Neuronal stem cell (in vitro differentiated cells): ENCODE measurements at regions not wholly inside any gene's neighbourhood (a gene's known extent, or its start where the extent isn't known, plus 50 kb on each side); places are given as distances from the start of the nearest gene placed in this dataset.

Source experiments
- DNase-seq: peaks from one replicate; pipeline ENCODE4 v3.0.0-alpha.2; 2013; ENCODE audit warnings: low spot score
- H2AFZ ChIP-seq: one replicate; pipeline ENCODE4 v1.6.1; 2013; ENCODE audit warnings: mild to moderate bottlenecking, low read length, inconsistent platforms
- H2AK5ac ChIP-seq: 2 replicates; pipeline ENCODE4 v1.6.1; 2013; ENCODE audit warnings: low read depth, mild to moderate bottlenecking, inconsistent platforms, low read length, moderate library complexity, mixed read lengths
- H2BK120ac ChIP-seq: 2 replicates; pipeline ENCODE4 v1.6.1; 2013; ENCODE audit warnings: low read depth, mild to moderate bottlenecking, inconsistent platforms, low read length, moderate library complexity, mixed read lengths
- H2BK12ac ChIP-seq: one replicate; pipeline ENCODE4 v1.6.1; 2013; ENCODE audit warnings: low read length, inconsistent platforms
- H2BK15ac ChIP-seq: 2 replicates; pipeline ENCODE4 v1.6.1; 2013; ENCODE audit warnings: mild to moderate bottlenecking, low read length, inconsistent platforms, mixed read lengths
- H2BK5ac ChIP-seq: one replicate; pipeline ENCODE4 v1.6.1; 2013; ENCODE audit warnings: inconsistent platforms, mild to moderate bottlenecking, low read length, moderate library complexity
- H3K14ac ChIP-seq: one replicate; pipeline ENCODE4 v1.6.1; 2013; ENCODE audit warnings: low read length, inconsistent platforms
- H3K18ac ChIP-seq: 2 replicates; pipeline ENCODE4 v1.6.1; 2013; ENCODE audit warnings: low read length, inconsistent platforms
- H3K23ac ChIP-seq: 2 replicates; pipeline ENCODE4 v1.6.1; 2013; ENCODE audit warnings: low read depth, mild to moderate bottlenecking, mixed read lengths, low read length, inconsistent platforms; ENCODE audit not compliant: poor library complexity
- H3K27ac ChIP-seq: replicated peaks from 3 replicates; pipeline ENCODE4 v1.5.1; 2013; ENCODE audit warnings: low read length, inconsistent platforms
- H3K27me3 ChIP-seq, 3 experiments: 2 replicates each; pipeline ENCODE4 v1.6.1; 2013; ENCODE audit warnings: low read length in 3 of 3, mild to moderate bottlenecking in 2 of 3, inconsistent platforms in 1 of 3, low read depth in 1 of 3, mixed read lengths in 1 of 3, moderate library complexity in 1 of 3; ENCODE audit not compliant: control insufficient read depth in 3 of 3, insufficient read depth in 3 of 3
- H3K36me3 ChIP-seq, 2 donors: replicated peaks in 1 of 2; 2 replicates each; pipeline ENCODE4 v1.6.1; 2013; ENCODE audit warnings: low read length in 2 of 2; ENCODE audit not compliant: control insufficient read depth in 2 of 2, insufficient read depth in 2 of 2
- H3K4ac ChIP-seq: 2 replicates; pipeline ENCODE4 v1.6.1; 2013; ENCODE audit warnings: inconsistent platforms, mild to moderate bottlenecking, low read length, moderate library complexity
- H3K4me1 ChIP-seq, 2 donors: 1 replicate in 1 of 2; 2 replicates in 1 of 2; pipeline ENCODE4 v1.6.1; 2013; ENCODE audit warnings: low read length in 2 of 2, low read depth in 1 of 2; ENCODE audit not compliant: control insufficient read depth in 2 of 2, insufficient read depth in 1 of 2
- H3K4me2 ChIP-seq: one replicate; pipeline ENCODE4 v1.6.1; 2013; ENCODE audit warnings: mild to moderate bottlenecking, low read length, inconsistent platforms; ENCODE audit not compliant: insufficient read depth, poor library complexity, severe bottlenecking
- H3K4me3 ChIP-seq, 2 donors: 2 replicates each; pipeline ENCODE4 v1.5.1; 2013; ENCODE audit warnings: low read length in 2 of 2, mild to moderate bottlenecking in 2 of 2, inconsistent platforms in 1 of 2, moderate library complexity in 1 of 2
- H3K79me1 ChIP-seq: one replicate; pipeline ENCODE4 v1.6.1; 2013; ENCODE audit warnings: low read depth, mild to moderate bottlenecking, inconsistent platforms, low read length, moderate library complexity
- H3K9ac ChIP-seq: one replicate; pipeline ENCODE4 v1.6.1; 2013; ENCODE audit warnings: mild to moderate bottlenecking, low read depth, low read length, inconsistent platforms; ENCODE audit not compliant: poor library complexity
- H3K9me3 ChIP-seq, 2 donors: replicated peaks in 1 of 2; 2 replicates each; pipeline versions ENCODE3 to v1.6.1; 2013; ENCODE audit warnings: low read length in 2 of 2, mild to moderate bottlenecking in 2 of 2, inconsistent platforms in 1 of 2, low read depth in 1 of 2, mixed read lengths in 1 of 2, moderate library complexity in 1 of 2; ENCODE audit not compliant: control insufficient read depth in 2 of 2, insufficient read depth in 1 of 2
- H4K8ac ChIP-seq: one replicate; pipeline ENCODE4 v1.6.1; 2013; ENCODE audit warnings: low read depth, mild to moderate bottlenecking, inconsistent platforms, low read length, moderate library complexity
- H4K91ac ChIP-seq: one replicate; pipeline ENCODE4 v1.6.1; 2013; ENCODE audit warnings: low read length, low read depth, mild to moderate bottlenecking, inconsistent platforms; ENCODE audit not compliant: poor library complexity
- WGBS, 2 donors: extraction: QIAGEN DNeasy Blood & Tissue Kit; methylation state at CpG; one replicate each; pipeline ENCODE4 v1.1.7; 2013; ENCODE audit warnings: missing lambda C conversion rate in 2 of 2, mixed read lengths in 1 of 2; ENCODE audit not compliant: insufficient read length in 2 of 2, insufficient replicate concordance in 1 of 2; ENCODE audit errors: extremely low coverage in 2 of 2; 5-methylcytosine and 5-hydroxymethylcytosine counted together

- no CpG with 5 or more reads among the region's 3 CpGs for WGBS, 2 donors
- Histone ChIP-seq H2BK12ac (no peak overlapping the region), H3K23ac (no peak overlapping the region), H3K9ac (no peak overlapping the region), H3K79me1 (peaks cover 4% of the 10 kb centered on the region), H3K4me3 (no peak overlapping the region), H4K8ac (no peak overlapping the region), H3K27me3 (no peaks in the 10 kb centered on the region), H3K4me1 (peaks cover 13 to 28% of the 10 kb centered on the region in 2 donors), H3K36me3 (no peaks in the 10 kb centered on the region), H4K91ac (no peak overlapping the region), H3K14ac (no peak overlapping the region), H2BK120ac (no peak overlapping the region), H2AFZ (no peak overlapping the region), H3K4me2 (no peak overlapping the region), H3K18ac (no peak overlapping the region), H3K27ac (no peak overlapping the region), H3K9me3 (no peaks in the 10 kb centered on the region), H3K4ac (no peak overlapping the region), H2AK5ac (no peak overlapping the region), H2BK15ac (no peak overlapping the region), H2BK5ac (no peak overlapping the region)
- DNase-seq, result no peak
Observed at GRCh38 chr5:74261866-74262265, 378.7 kb downstream of the ENC1 start.

- WGBS, 2 donors, result no CpG with 5 or more reads among the region's 3 CpGs
- Histone ChIP-seq H3K14ac (no peak overlapping the region), H3K4ac (no peak overlapping the region), H3K27me3 (no peaks in the 10 kb centered on the region), H2BK5ac (no peak overlapping the region), H4K8ac (no peak overlapping the region), H3K9me3 (no peaks in the 10 kb centered on the region), H4K91ac (no peak overlapping the region), H3K27ac (no peak overlapping the region), H2BK120ac (no peak overlapping the region), H3K79me1 (peaks cover 4% of the 10 kb centered on the region), H3K9ac (no peak overlapping the region), H3K4me3 (no peak overlapping the region), H2BK15ac (no peak overlapping the region), H2AFZ (no peak overlapping the region), H3K23ac (no peak overlapping the region), H3K18ac (no peak overlapping the region), H2AK5ac (no peak overlapping the region), H2BK12ac (no peak overlapping the region), H3K4me2 (no peak overlapping the region), H3K36me3 (no peaks in the 10 kb centered on the region), H3K4me1 (peaks cover 10 to 27% of the 10 kb centered on the region in 2 donors)
- DNase-seq, result no peak
Observed at GRCh38 chr5:74261421-74261820, 379.1 kb downstream of the ENC1 start.

GRCh38 chr5:74259572-74259971 is 381.0 kb downstream of the ENC1 start:
- no peak overlapping the region for H2AK5ac ChIP-seq
- H3K4me2 ChIP-seq, result no peak overlapping the region
- no peak overlapping the region for H2BK12ac ChIP-seq
- no peak for DNase-seq
- no peak overlapping the region for H3K9ac ChIP-seq
- H4K8ac ChIP-seq, result no peak overlapping the region
- no peaks in the 10 kb centered on the region for H3K9me3 ChIP-seq
- peaks cover 4% of the 10 kb centered on the region for H3K79me1 ChIP-seq
- no peaks in the 10 kb centered on the region for H3K27me3 ChIP-seq
- H3K4me1 ChIP-seq, result peaks cover 10 to 24% of the 10 kb centered on the region in 2 donors
- H2AFZ ChIP-seq, result no peak overlapping the region
- no peak overlapping the region for H3K4ac ChIP-seq
- H3K27ac ChIP-seq, result no peak overlapping the region
- H3K23ac ChIP-seq, result no peak overlapping the region
- no peak overlapping the region for H3K14ac ChIP-seq
- peak overlapping the region in 1 of 2 donors; percentile 48 for H3K4me3 ChIP-seq
- H3K18ac ChIP-seq, result no peak overlapping the region
- H2BK120ac ChIP-seq, result no peak overlapping the region
- H4K91ac ChIP-seq, result no peak overlapping the region
- H3K36me3 ChIP-seq, result no peaks in the 10 kb centered on the region
- no CpG with 5 or more reads among the region's 7 CpGs for WGBS, 2 donors
- no peak overlapping the region for H2BK15ac ChIP-seq
- no peak overlapping the region for H2BK5ac ChIP-seq

GRCh38 chr5:74258314-74258665 is 382.2 kb downstream of the ENC1 start:
- peak overlapping the region; percentile 59 for H2AFZ ChIP-seq
- no peak overlapping the region for H4K8ac ChIP-seq
- no peaks in the 10 kb centered on the region for H3K9me3 ChIP-seq
- H3K9ac ChIP-seq, result no peak overlapping the region
- no peak overlapping the region for H2BK120ac ChIP-seq
- H3K4me3 ChIP-seq, result no peak overlapping the region
- H3K18ac ChIP-seq, result no peak overlapping the region
- no peak overlapping the region for H2BK12ac ChIP-seq
- H2AK5ac ChIP-seq, result no peak overlapping the region
- H3K27me3 ChIP-seq, result no peaks in the 10 kb centered on the region
- DNase-seq, result no peak
- no peak overlapping the region for H3K27ac ChIP-seq
- peaks cover 10 to 24% of the 10 kb centered on the region in 2 donors for H3K4me1 ChIP-seq
- H3K36me3 ChIP-seq, result no peaks in the 10 kb centered on the region
- H4K91ac ChIP-seq, result no peak overlapping the region
- H2BK5ac ChIP-seq, result no peak overlapping the region
- H2BK15ac ChIP-seq, result no peak overlapping the region
- H3K4me2 ChIP-seq, result no peak overlapping the region
- no peak overlapping the region for H3K14ac ChIP-seq
- no peak overlapping the region for H3K4ac ChIP-seq
- H3K23ac ChIP-seq, result no peak overlapping the region
- no peaks in the 10 kb centered on the region for H3K79me1 ChIP-seq
